Epithelial cell of proximal tubule (primary cell): ENCODE measurements at regions not wholly inside any gene's neighbourhood (a gene's known extent, or its start where the extent isn't known, plus 50 kb on each side); places are given as distances from the start of the nearest gene placed in this dataset.

Experiments used
- DNase-seq: peaks from one replicate; pipeline ENCODE4 v3.0.0-alpha.2; 2011; ENCODE audit warnings: low read depth
- H3K4me3 ChIP-seq: 2 replicates; pipeline ENCODE4 v1.5.1; 2011; ENCODE audit warnings: low read depth, mild to moderate bottlenecking, low read length
- TF ChIP-seq, protein P1 (sequence below): conservative IDR thresholded peaks from 2 replicates; pipeline ENCODE4 v1.5.1; 2012; ENCODE audit warnings: low read depth, mild to moderate bottlenecking, low read length

- H3K4me3 ChIP-seq: no peak overlapping the region
- TF ChIP-seq, protein P1, sequence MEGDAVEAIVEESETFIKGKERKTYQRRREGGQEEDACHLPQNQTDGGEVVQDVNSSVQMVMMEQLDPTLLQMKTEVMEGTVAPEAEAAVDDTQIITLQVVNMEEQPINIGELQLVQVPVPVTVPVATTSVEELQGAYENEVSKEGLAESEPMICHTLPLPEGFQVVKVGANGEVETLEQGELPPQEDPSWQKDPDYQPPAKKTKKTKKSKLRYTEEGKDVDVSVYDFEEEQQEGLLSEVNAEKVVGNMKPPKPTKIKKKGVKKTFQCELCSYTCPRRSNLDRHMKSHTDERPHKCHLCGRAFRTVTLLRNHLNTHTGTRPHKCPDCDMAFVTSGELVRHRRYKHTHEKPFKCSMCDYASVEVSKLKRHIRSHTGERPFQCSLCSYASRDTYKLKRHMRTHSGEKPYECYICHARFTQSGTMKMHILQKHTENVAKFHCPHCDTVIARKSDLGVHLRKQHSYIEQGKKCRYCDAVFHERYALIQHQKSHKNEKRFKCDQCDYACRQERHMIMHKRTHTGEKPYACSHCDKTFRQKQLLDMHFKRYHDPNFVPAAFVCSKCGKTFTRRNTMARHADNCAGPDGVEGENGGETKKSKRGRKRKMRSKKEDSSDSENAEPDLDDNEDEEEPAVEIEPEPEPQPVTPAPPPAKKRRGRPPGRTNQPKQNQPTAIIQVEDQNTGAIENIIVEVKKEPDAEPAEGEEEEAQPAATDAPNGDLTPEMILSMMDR: no peak
Measured at GRCh38 chr9:32322622-32323021, 61.8 kb upstream of the ACO1 start.

DNA sequence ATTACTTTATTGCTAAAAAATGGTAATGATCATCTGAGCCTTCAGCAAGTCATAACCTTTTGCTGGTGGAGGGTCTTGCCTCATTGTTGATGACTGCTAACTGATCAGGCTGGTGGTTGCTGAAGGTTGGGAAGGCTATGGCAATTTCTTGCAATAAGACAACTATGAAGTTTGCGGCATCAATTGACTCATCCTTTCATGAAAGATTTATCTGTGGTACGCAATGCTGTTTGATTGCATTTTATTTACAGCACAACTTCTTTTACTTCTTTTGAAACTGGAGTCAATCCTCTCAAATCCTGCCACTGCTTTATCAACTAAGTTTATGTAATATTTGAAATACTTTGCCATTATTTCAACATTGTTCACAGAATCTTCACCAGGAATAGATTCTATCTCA, 58.3 kb upstream of the ACO1 start:
- TF ChIP-seq, protein P1: no peak
- no peak overlapping the region for H3K4me3 ChIP-seq
- DNase-seq: no peak

More at GRCh38 chr9:32322622-32323021, 61.8 kb upstream of the ACO1 start:
- no peak for DNase-seq

DNA sequence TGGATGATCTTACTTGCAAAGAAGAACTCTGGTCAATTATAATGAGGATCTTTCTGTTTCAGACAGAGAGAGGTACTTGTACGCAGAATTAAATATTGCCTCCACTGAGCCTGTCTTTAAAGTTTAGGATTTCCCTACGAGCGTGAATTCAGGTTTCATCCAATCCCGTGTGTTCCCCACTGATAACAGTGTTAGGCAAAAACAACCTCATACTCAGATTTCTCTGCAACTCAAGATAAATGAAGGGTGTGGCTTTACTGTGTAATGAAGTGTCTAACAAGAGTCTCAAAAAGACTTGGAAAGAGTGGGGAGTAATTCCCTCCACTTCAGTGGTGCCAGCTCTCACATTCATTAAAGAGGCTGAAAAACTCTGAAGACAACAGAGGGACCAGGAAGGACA, 53.2 kb upstream of the ACO1 start:
- TF ChIP-seq, protein P1: no peak
- H3K4me3 ChIP-seq: no peak overlapping the region
- DNase-seq: no peak

GRCh38 chr9:32334112-32334511, 50.3 kb upstream of the ACO1 start:
- TF ChIP-seq, protein P1: no peak
- H3K4me3 ChIP-seq: no peak overlapping the region
- no peak for DNase-seq
